AG04450 (cell line): ENCODE measurements at regions not wholly inside any gene's neighbourhood (a gene's known extent, or its start where the extent isn't known, plus 50 kb on each side); places are given as distances from the start of the nearest gene placed in this dataset.

Experiments
- CTCF ChIA-PET: fragments of 300-600, 350-600 bp; formaldehyde crosslinking; extraction: SDS; loops from one replicate; lab custom pipeline; 2022; ENCODE audit warnings: antibody characterized with exemption, inconsistent platforms; lab: Charles Lee
- POLR2A ChIA-PET: fragments of 350-600 bp; formaldehyde crosslinking; extraction: SDS; loops from one replicate; lab custom pipeline; 2021; ENCODE audit warnings: antibody characterized with exemption, inconsistent platforms; lab: Yijun Ruan, JAX
- DNase-seq: peaks from one replicate; pipeline ENCODE4 v3.0.0-alpha.2; 2011; ENCODE audit warnings: low read depth, low spot score
- H3K27ac ChIP-seq: one replicate; pipeline ENCODE4 v1.5.1; 2012; ENCODE audit warnings: low read depth, low read length, control low read depth
- H3K27me3 ChIP-seq: one replicate; pipeline ENCODE4 v1.6.0; 2012; ENCODE audit warnings: low read length; ENCODE audit not compliant: control insufficient read depth, insufficient read depth
- H3K4me3 ChIP-seq: 2 replicates; pipeline ENCODE4 v1.5.1; 2011; ENCODE audit warnings: mild to moderate bottlenecking, low read depth, low read length, control low read depth
- H3K9me3 ChIP-seq: 2 replicates; pipeline ENCODE4 v1.5.1; 2012; ENCODE audit warnings: low read length; ENCODE audit not compliant: control insufficient read depth, insufficient read depth
- TF ChIP-seq, protein P1 (sequence below): IDR thresholded peaks from 2 replicates; pipeline ENCODE4 v1.5.1; 2011; ENCODE audit warnings: low read depth, low read length, control low read depth, inconsistent platforms

DNA sequence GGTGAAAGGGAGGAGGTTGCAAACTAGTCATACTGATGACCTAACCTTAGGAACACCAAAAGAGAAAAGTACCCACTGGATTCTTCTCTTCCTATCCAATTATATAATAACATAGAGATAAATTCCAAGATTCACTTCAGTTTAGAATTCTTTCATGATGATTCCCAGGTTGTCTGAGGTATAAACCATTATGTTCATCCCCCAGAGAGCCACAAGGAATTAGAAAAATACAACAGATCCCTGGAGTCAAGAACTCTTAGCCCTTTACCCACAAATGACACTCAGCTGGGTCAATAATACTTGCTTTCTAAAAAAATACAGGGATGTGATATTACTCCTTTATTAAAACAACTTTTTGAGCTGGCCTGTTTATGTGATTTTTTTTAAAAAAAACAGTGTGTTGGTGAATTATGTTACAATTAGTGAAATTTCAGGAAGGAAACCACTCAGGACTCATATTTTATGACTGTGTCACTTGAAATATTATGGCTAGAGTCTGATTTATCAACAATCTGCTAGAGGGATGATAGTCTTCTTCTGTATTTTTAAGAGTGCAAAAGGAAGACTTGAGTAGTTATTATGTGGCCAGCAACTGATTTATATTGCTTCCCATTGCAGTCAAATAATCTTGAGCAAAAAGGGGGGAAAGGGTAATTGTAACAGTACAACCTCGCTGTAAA lies 338.2 kb downstream of the NFIB start:
- no peaks in the 10 kb centered on the region for H3K27me3 ChIP-seq
- ChIA-PET POLR2A (no interaction called here), CTCF (no interaction called here)
- TF ChIP-seq, protein P1, sequence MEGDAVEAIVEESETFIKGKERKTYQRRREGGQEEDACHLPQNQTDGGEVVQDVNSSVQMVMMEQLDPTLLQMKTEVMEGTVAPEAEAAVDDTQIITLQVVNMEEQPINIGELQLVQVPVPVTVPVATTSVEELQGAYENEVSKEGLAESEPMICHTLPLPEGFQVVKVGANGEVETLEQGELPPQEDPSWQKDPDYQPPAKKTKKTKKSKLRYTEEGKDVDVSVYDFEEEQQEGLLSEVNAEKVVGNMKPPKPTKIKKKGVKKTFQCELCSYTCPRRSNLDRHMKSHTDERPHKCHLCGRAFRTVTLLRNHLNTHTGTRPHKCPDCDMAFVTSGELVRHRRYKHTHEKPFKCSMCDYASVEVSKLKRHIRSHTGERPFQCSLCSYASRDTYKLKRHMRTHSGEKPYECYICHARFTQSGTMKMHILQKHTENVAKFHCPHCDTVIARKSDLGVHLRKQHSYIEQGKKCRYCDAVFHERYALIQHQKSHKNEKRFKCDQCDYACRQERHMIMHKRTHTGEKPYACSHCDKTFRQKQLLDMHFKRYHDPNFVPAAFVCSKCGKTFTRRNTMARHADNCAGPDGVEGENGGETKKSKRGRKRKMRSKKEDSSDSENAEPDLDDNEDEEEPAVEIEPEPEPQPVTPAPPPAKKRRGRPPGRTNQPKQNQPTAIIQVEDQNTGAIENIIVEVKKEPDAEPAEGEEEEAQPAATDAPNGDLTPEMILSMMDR: no peak
- no peaks in the 10 kb centered on the region for H3K9me3 ChIP-seq
- DNase-seq: no peak
- no peak overlapping the region for H3K4me3 ChIP-seq
- no peak overlapping the region for H3K27ac ChIP-seq

- POLR2A ChIA-PET: no interaction called here
- TF ChIP-seq, protein P1: no peak
- no peak for DNase-seq
- H3K4me3 ChIP-seq: no peak overlapping the region
- CTCF ChIA-PET: interaction anchor here (0.6 kb wide), 1 partner anchor 20 kb away, joined by 5 read pairs; no protein-coding TSS in a partner anchor
- no peaks in the 10 kb centered on the region for H3K27me3 ChIP-seq
- H3K9me3 ChIP-seq: no peaks in the 10 kb centered on the region
- H3K27ac ChIP-seq: no peak overlapping the region
These were observed 339.1 kb downstream of the NFIB start for GRCh38 chr9:13974891-13975290.

GRCh38 chr9:13971966-13972655 lies 341.8 kb downstream of the NFIB start:
- no peak overlapping the region for H3K4me3 ChIP-seq
- POLR2A ChIA-PET: no interaction called here
- no peak overlapping the region for H3K27ac ChIP-seq
- TF ChIP-seq, protein P1: no peak
- no peaks in the 10 kb centered on the region for H3K27me3 ChIP-seq
- H3K9me3 ChIP-seq: no peaks in the 10 kb centered on the region
- DNase-seq: no peak
- CTCF ChIA-PET: no interaction called here

- TF ChIP-seq, protein P1: no peak
- ChIA-PET CTCF (no interaction called here), POLR2A (no interaction called here)
- no peak overlapping the region for H3K27ac ChIP-seq
- no peak for DNase-seq
- no peaks in the 10 kb centered on the region for H3K9me3 ChIP-seq
- no peak overlapping the region for H3K4me3 ChIP-seq
- H3K27me3 ChIP-seq: no peaks in the 10 kb centered on the region
These were observed 342.5 kb downstream of the NFIB start for GRCh38 chr9:13971415-13971814.

- H3K9me3 ChIP-seq: no peaks in the 10 kb centered on the region
- TF ChIP-seq, protein P1: no peak
- ChIA-PET POLR2A (no interaction called here), CTCF (interaction anchor here (0.6 kb wide), 1 partner anchor 458 kb away, joined by 3 read pairs; no protein-coding TSS in a partner anchor)
- no peak for DNase-seq
- H3K27me3 ChIP-seq: no peaks in the 10 kb centered on the region
- no peak overlapping the region for H3K27ac ChIP-seq
- no peak overlapping the region for H3K4me3 ChIP-seq
These were observed 343.5 kb downstream of the NFIB start for GRCh38 chr9:13970426-13970825.
